Fibroblast of lung (primary cell): ENCODE measurements at regions not wholly inside any gene's neighbourhood (a gene's known extent, or its start where the extent isn't known, plus 50 kb on each side); places are given as distances from the start of the nearest gene placed in this dataset.
"Not testable (repeated sequence)": the region's sequence is repeated elsewhere in the genome, so short reads cannot be mapped to it uniquely, and the experiment has no call there.

Source experiments
- DNase-seq, 2 donors: peaks; one replicate each; pipeline versions ENCODE4 v3.0.0 to v3.0.0-alpha.2; 2010; ENCODE audit warnings: low read depth in 2 of 2
- H2AFZ ChIP-seq: 2 replicates; pipeline ENCODE4 v1.5.1; 2012; ENCODE audit warnings: low read length, control low read depth, inconsistent platforms
- H3K27ac ChIP-seq: 2 replicates; pipeline ENCODE4 v1.5.1; 2011; ENCODE audit warnings: low read length, control low read depth; ENCODE audit not compliant: insufficient read depth
- H3K27me3 ChIP-seq: 2 replicates; pipeline ENCODE4 v1.5.1; 2011; ENCODE audit warnings: mild to moderate bottlenecking, low read length; ENCODE audit not compliant: control insufficient read depth, insufficient read depth
- H3K36me3 ChIP-seq: 2 replicates; pipeline ENCODE4 v1.5.1; 2011; ENCODE audit warnings: low read length; ENCODE audit not compliant: control insufficient read depth, insufficient read depth
- H3K4me1 ChIP-seq: 2 replicates; pipeline ENCODE4 v1.5.1; 2011; ENCODE audit warnings: low read length; ENCODE audit not compliant: control insufficient read depth, insufficient read depth; ENCODE audit errors: extremely low read depth
- H3K4me2 ChIP-seq: 2 replicates; pipeline ENCODE4 v1.5.1; 2011; ENCODE audit warnings: low read length, control low read depth; ENCODE audit not compliant: insufficient read depth; ENCODE audit errors: extremely low read depth
- H3K4me3 ChIP-seq, 4 experiments: fragments of 200-600 bp in 1 of 4; sonication (generic) in 1 of 4; replicated peaks in 1 of 4; 2 replicates each; pipeline ENCODE4 v1.5.1; 2011 to 2016; ENCODE audit warnings: low read length in 4 of 4, low read depth in 3 of 4, mild to moderate bottlenecking in 3 of 4, control low read depth in 2 of 4, inconsistent platforms in 1 of 4, mixed read lengths in 1 of 4; ENCODE audit not compliant: insufficient read depth in 1 of 4; ENCODE audit errors: control extremely low read depth in 1 of 4
- H3K79me2 ChIP-seq: 2 replicates; pipeline ENCODE4 v1.5.1; 2012; ENCODE audit warnings: mild to moderate bottlenecking, low read length, inconsistent platforms; ENCODE audit not compliant: control insufficient read depth, insufficient read depth
- H3K9ac ChIP-seq: 2 replicates; pipeline ENCODE4 v1.5.1; 2011; ENCODE audit warnings: mild to moderate bottlenecking, low read length, control low read depth; ENCODE audit not compliant: insufficient read depth
- H3K9me3 ChIP-seq: 2 replicates; pipeline ENCODE4 v1.5.1; 2012; ENCODE audit warnings: low read depth, low read length; ENCODE audit not compliant: control insufficient read depth, insufficient read depth
- H4K20me1 ChIP-seq: 2 replicates; pipeline ENCODE4 v1.5.1; 2011; ENCODE audit warnings: low read length; ENCODE audit not compliant: control insufficient read depth, insufficient read depth; ENCODE audit errors: extremely low read depth
- EZH2 ChIP-seq: IDR thresholded peaks from 2 replicates; pipeline ENCODE4 v1.5.1; 2012; ENCODE audit warnings: low read length, control low read depth, mild to moderate bottlenecking; ENCODE audit errors: missing control alignments
- TF ChIP-seq, protein P1 (sequence below), 2 donors: IDR thresholded peaks in 1 of 2; conservative IDR thresholded peaks in 1 of 2; 1 replicate in 1 of 2; 2 replicates in 1 of 2; pipeline ENCODE4 v1.5.1; 2011 to 2012; ENCODE audit warnings: low read length in 2 of 2, control low read depth in 1 of 2, inconsistent platforms in 1 of 2, low read depth in 1 of 2, mild to moderate bottlenecking in 1 of 2

DNA sequence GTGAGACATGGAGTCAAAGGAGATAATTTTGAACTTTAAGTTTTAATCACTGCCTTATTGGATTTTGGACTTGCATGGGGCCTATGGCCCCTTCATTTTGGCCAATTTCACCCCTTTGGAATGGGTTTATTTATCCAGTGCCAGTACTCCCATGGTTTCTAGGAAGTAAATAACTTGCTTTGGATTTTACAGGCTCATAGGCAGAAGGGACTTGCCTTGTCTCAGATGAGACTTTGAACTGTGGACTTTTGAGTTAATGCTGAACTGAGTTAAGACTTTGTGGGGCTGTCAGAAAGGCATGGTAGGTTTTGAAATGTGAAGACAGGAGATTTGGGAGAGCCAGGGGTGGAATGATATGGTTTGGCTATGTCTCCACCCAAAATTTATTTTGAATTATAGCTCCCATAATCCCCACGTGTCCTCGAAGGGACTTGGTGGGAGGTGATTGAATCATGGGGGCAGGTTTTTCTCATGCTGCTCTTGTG, 448.1 kb downstream of the NAV3 start:
- no peaks in the 10 kb centered on the region for H3K79me2 ChIP-seq
- H3K27ac ChIP-seq = no peak overlapping the region
- no peak overlapping the region for H3K4me3 ChIP-seq
- H3K4me1 ChIP-seq = no peaks in the 10 kb centered on the region
- no peaks in the 10 kb centered on the region for H3K27me3 ChIP-seq
- H4K20me1 ChIP-seq = no peaks in the 10 kb centered on the region
- no peaks in the 10 kb centered on the region for H3K9me3 ChIP-seq
- H3K9ac ChIP-seq = no peak overlapping the region
- H3K4me2 ChIP-seq = no peak overlapping the region
- no peak for DNase-seq
- TF ChIP-seq, protein P1, sequence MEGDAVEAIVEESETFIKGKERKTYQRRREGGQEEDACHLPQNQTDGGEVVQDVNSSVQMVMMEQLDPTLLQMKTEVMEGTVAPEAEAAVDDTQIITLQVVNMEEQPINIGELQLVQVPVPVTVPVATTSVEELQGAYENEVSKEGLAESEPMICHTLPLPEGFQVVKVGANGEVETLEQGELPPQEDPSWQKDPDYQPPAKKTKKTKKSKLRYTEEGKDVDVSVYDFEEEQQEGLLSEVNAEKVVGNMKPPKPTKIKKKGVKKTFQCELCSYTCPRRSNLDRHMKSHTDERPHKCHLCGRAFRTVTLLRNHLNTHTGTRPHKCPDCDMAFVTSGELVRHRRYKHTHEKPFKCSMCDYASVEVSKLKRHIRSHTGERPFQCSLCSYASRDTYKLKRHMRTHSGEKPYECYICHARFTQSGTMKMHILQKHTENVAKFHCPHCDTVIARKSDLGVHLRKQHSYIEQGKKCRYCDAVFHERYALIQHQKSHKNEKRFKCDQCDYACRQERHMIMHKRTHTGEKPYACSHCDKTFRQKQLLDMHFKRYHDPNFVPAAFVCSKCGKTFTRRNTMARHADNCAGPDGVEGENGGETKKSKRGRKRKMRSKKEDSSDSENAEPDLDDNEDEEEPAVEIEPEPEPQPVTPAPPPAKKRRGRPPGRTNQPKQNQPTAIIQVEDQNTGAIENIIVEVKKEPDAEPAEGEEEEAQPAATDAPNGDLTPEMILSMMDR (conservative IDR thresholded peaks at IDR 0.05 in 1 of 2, IDR thresholded peaks at IDR 0.05 in 1 of 2; ENCODE audit: low read depth in 1 of 2, low read length in 2 of 2) = no peak
- no peak for TF ChIP-seq EZH2
- H2AFZ ChIP-seq = no peak overlapping the region
- H3K36me3 ChIP-seq = no peaks in the 10 kb centered on the region

DNA sequence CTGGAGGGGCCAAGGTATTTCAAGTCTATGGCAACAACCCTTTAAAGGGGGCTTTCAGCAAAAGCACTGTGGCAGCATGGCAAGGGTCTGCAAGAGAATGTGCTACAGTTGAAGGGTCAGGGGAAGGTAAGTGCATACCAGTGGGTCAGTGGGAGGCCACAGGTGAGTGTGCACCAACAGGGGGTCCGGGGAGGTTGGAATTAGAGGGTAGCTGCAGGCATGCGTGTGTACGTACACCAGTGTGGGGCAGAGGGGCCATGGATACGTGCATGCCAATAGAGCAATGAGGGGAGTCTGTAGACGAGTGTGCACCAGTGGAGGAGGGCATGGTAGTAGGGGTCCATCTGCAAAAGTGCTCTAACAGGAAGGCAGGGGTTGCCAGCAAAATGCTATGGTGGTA, 448.9 kb downstream of the NAV3 start:
- TF ChIP-seq, protein P1 (conservative IDR thresholded peaks at IDR 0.05 in 1 of 2, IDR thresholded peaks at IDR 0.05 in 1 of 2; ENCODE audit: low read depth in 1 of 2, low read length in 2 of 2) = no peak
- Histone ChIP-seq H3K4me3 (no peak overlapping the region), H2AFZ (no peak overlapping the region), H3K79me2 (no peaks in the 10 kb centered on the region), H3K36me3 (no peaks in the 10 kb centered on the region), H3K4me2 (no peak overlapping the region), H3K27ac (no peak overlapping the region), H3K27me3 (no peaks in the 10 kb centered on the region), H3K4me1 (no peaks in the 10 kb centered on the region), H3K9me3 (no peaks in the 10 kb centered on the region), H3K9ac (no peak overlapping the region), H4K20me1 (no peaks in the 10 kb centered on the region)
- DNase-seq = no peak

GRCh38 chr12:78281102-78281501, 450.4 kb downstream of the NAV3 start:
- DNase-seq, H2AFZ ChIP-seq, H4K20me1 ChIP-seq, H3K4me3 ChIP-seq, H3K4me1 ChIP-seq, H3K79me2 ChIP-seq, H3K27me3 ChIP-seq, H3K27ac ChIP-seq, H3K36me3 ChIP-seq, H3K4me2 ChIP-seq, H3K9ac ChIP-seq, H3K9me3 ChIP-seq: not testable (repeated sequence)
